ENCODE measurements at regions not wholly inside any gene's neighbourhood (a gene's known extent, or its start where the extent isn't known, plus 50 kb on each side); places are given as distances from the start of the nearest gene placed in this dataset.

- TF ChIP-seq CTCF (IDR thresholded peaks at IDR 0.05), result no peak
- no peak for TF ChIP-seq EZH2 (IDR thresholded peaks at IDR 0.05; ENCODE audit: borderline replicate concordance, insufficient read depth, low read depth, low read length, poor library complexity, severe bottlenecking)
Measured at GRCh38 chr4:103329642-103330041, 131.5 kb upstream of the CENPE start.

Measured in B cell (primary cell).